ENCODE measurements at regions not wholly inside any gene's neighbourhood (a gene's known extent, or its start where the extent isn't known, plus 50 kb on each side); places are given as distances from the start of the nearest gene placed in this dataset.

GRCh38 chr14:82786483-82786880, 1252.8 kb upstream of the SEL1L start:
- no peaks in the 10 kb centered on the region for H3K27me3 Mint-ChIP-seq
- ATAC-seq (ENCODE audit: poor library complexity) (no peak), DNase-seq (no peak)
- Histone ChIP-seq H3K9me3 (ENCODE audit: control insufficient read depth in 1 of 2, insufficient read depth in 1 of 2, low read length in 2 of 2) (no peaks in the 10 kb centered on the region), H3K4me1 (ENCODE audit: insufficient read depth, low read length) (no peaks in the 10 kb centered on the region), H3K36me3 (ENCODE audit: insufficient read depth, low read length) (no peaks in the 10 kb centered on the region), H3K27me3 (ENCODE audit: control insufficient read depth in 1 of 2, insufficient read depth in 2 of 2, low read length in 2 of 2) (no peaks in the 10 kb centered on the region), H3K4me3 (ENCODE audit: low read length) (no peak overlapping the region), H3K27ac (ENCODE audit: low read depth in 1 of 2, low read length in 2 of 2) (no peak overlapping the region)
- no peaks in the 10 kb centered on the region for H3K36me3 Mint-ChIP-seq (ENCODE audit: low read depth)
- peaks cover 2% of the 10 kb centered on the region for H3K9me3 Mint-ChIP-seq
- no peak for TF ChIP-seq CTCF (IDR thresholded peaks at IDR 0.05)
- no peaks in the 10 kb centered on the region for H3K4me1 Mint-ChIP-seq (ENCODE audit: low read depth)
- intact Hi-C loops (cut with DNase I, micrococcal nuclease) = no loop called here
- no peak overlapping the region for H3K27ac Mint-ChIP-seq
- ChIA-PET POLR2A (no interaction called here), CTCF (no interaction called here)
- no peak overlapping the region for H3K4me3 Mint-ChIP-seq

- no peaks in the 10 kb centered on the region for H3K27me3 Mint-ChIP-seq
- ATAC-seq (ENCODE audit: poor library complexity) (no peak), DNase-seq (no peak)
- Histone ChIP-seq H3K27me3 (ENCODE audit: control insufficient read depth in 1 of 2, insufficient read depth in 2 of 2, low read length in 2 of 2) (no peaks in the 10 kb centered on the region), H3K36me3 (ENCODE audit: insufficient read depth, low read length) (no peaks in the 10 kb centered on the region), H3K4me1 (ENCODE audit: insufficient read depth, low read length) (no peaks in the 10 kb centered on the region), H3K4me3 (ENCODE audit: low read length) (no peak overlapping the region), H3K9me3 (ENCODE audit: control insufficient read depth in 1 of 2, insufficient read depth in 1 of 2, low read length in 2 of 2) (no peaks in the 10 kb centered on the region), H3K27ac (ENCODE audit: low read depth in 1 of 2, low read length in 2 of 2) (no peak overlapping the region)
- intact Hi-C loops (cut with DNase I, micrococcal nuclease) = no loop called here
- ChIA-PET POLR2A (no interaction called here), CTCF (no interaction called here)
- H3K27ac Mint-ChIP-seq = no peak overlapping the region
- no peaks in the 10 kb centered on the region for H3K36me3 Mint-ChIP-seq (ENCODE audit: low read depth)
- H3K4me3 Mint-ChIP-seq = no peak overlapping the region
- H3K9me3 Mint-ChIP-seq = peaks cover 4% of the 10 kb centered on the region
- TF ChIP-seq CTCF (IDR thresholded peaks at IDR 0.05) = no peak
- H3K4me1 Mint-ChIP-seq (ENCODE audit: low read depth) = no peaks in the 10 kb centered on the region
Observed at GRCh38 chr14:82796086-82796485, 1262.4 kb upstream of the SEL1L start.

GRCh38 chr14:82798276-82798675, 1264.6 kb upstream of the SEL1L start:
- no peaks in the 10 kb centered on the region for H3K4me1 Mint-ChIP-seq (ENCODE audit: low read depth)
- H3K36me3 Mint-ChIP-seq (ENCODE audit: low read depth) = no peaks in the 10 kb centered on the region
- Histone ChIP-seq H3K27me3 (ENCODE audit: control insufficient read depth in 1 of 2, insufficient read depth in 2 of 2, low read length in 2 of 2) (no peaks in the 10 kb centered on the region), H3K27ac (ENCODE audit: low read depth in 1 of 2, low read length in 2 of 2) (no peak overlapping the region), H3K4me1 (ENCODE audit: insufficient read depth, low read length) (no peaks in the 10 kb centered on the region), H3K36me3 (ENCODE audit: insufficient read depth, low read length) (no peaks in the 10 kb centered on the region), H3K9me3 (ENCODE audit: control insufficient read depth in 1 of 2, insufficient read depth in 1 of 2, low read length in 2 of 2) (no peaks in the 10 kb centered on the region), H3K4me3 (ENCODE audit: low read length) (no peak overlapping the region)
- TF ChIP-seq CTCF (IDR thresholded peaks at IDR 0.05) = no peak
- POLR2A ChIA-PET = no interaction called here
- peaks cover 7% of the 10 kb centered on the region for H3K9me3 Mint-ChIP-seq
- H3K27me3 Mint-ChIP-seq = no peaks in the 10 kb centered on the region
- no peak overlapping the region for H3K4me3 Mint-ChIP-seq
- intact Hi-C loops (cut with DNase I, micrococcal nuclease) = no loop called here
- DNase-seq = no peak
- CTCF ChIA-PET = no interaction called here
- H3K27ac Mint-ChIP-seq = no peak overlapping the region
- no peak for ATAC-seq (ENCODE audit: poor library complexity)

Measured in CD4-positive, alpha-beta T cell (primary cell).